ELR (cell line): ENCODE measurements at regions not wholly inside any gene's neighbourhood (a gene's known extent, or its start where the extent isn't known, plus 50 kb on each side); places are given as distances from the start of the nearest gene placed in this dataset.
"Not testable (repeated sequence)": the region's sequence is repeated elsewhere in the genome, so short reads cannot be mapped to it uniquely, and the experiment has no call there.

Experiments used
- DNase-seq: peaks from one replicate; pipeline ENCODE4 v3.0.0-alpha.2; 2015; ENCODE audit warnings: low read depth

GRCh38 chr5:27491746-27492439 is 453.5 kb upstream of the CDH9 start:
- no peak for DNase-seq

GRCh38 chr5:27491047-27491446 is 452.7 kb upstream of the CDH9 start:
- no peak for DNase-seq

GRCh38 chr5:27489701-27490100 is 451.3 kb upstream of the CDH9 start:
- DNase-seq, result no peak

GRCh38 chr5:27482663-27483062 is 444.3 kb upstream of the CDH9 start:
- DNase-seq, result no peak

- no peak for DNase-seq
Observed at GRCh38 chr5:27479859-27480258, 441.5 kb upstream of the CDH9 start.

GRCh38 chr5:27477550-27477949 is 439.2 kb upstream of the CDH9 start:
- DNase-seq, result no peak

GRCh38 chr5:27476356-27476988 is 438.1 kb upstream of the CDH9 start:
- no peak for DNase-seq

GRCh38 chr5:27475063-27475462 is 436.7 kb upstream of the CDH9 start:
- no peak for DNase-seq

- no peak for DNase-seq
Observed at GRCh38 chr5:27474395-27474794, 436.0 kb upstream of the CDH9 start.

GRCh38 chr5:27474047-27474309 is 435.6 kb upstream of the CDH9 start:
- DNase-seq, result no peak

- DNase-seq, result no peak
Observed at GRCh38 chr5:27473307-27474046, 435.1 kb upstream of the CDH9 start.

- DNase-seq, result no peak
Observed at GRCh38 chr5:27472871-27473270, 434.5 kb upstream of the CDH9 start.

- DNase-seq, result peak; percentile 9
Observed at GRCh38 chr5:27472000-27472763, 433.8 kb upstream of the CDH9 start.

- no peak for DNase-seq
Observed at GRCh38 chr5:27466959-27467358, 428.6 kb upstream of the CDH9 start.

GRCh38 chr5:27465140-27465539 is 426.8 kb upstream of the CDH9 start:
- no peak for DNase-seq

GRCh38 chr5:27463446-27464149 is 425.2 kb upstream of the CDH9 start:
- no peak for DNase-seq

- no peak for DNase-seq
Observed at GRCh38 chr5:27462936-27463335, 424.6 kb upstream of the CDH9 start.

GRCh38 chr5:27458287-27458686 is 419.9 kb upstream of the CDH9 start:
- DNase-seq, result no peak

GRCh38 chr5:27451377-27451776 is 413.0 kb upstream of the CDH9 start:
- DNase-seq, result no peak

GRCh38 chr5:27450607-27451006 is 412.2 kb upstream of the CDH9 start:
- peak; percentile 27 for DNase-seq

GRCh38 chr5:27439383-27439782 is 401.0 kb upstream of the CDH9 start:
- DNase-seq, result not testable (repeated sequence)

GRCh38 chr5:27437594-27438200 is 399.3 kb upstream of the CDH9 start:
- no peak for DNase-seq
